T-cell (primary cell): ENCODE measurements at regions not wholly inside any gene's neighbourhood (a gene's known extent, or its start where the extent isn't known, plus 50 kb on each side); places are given as distances from the start of the nearest gene placed in this dataset.
"Not testable (repeated sequence)": the region's sequence is repeated elsewhere in the genome, so short reads cannot be mapped to it uniquely, and the experiment has no call there.

ENCODE experiments used
- ATAC-seq, 4 experiments: fragments of 200-7000 bp in 3 of 4; fragments of 150-1000 bp in 1 of 4; cut with Tn5 transposase; replicated peaks in 1 of 4; 1 replicate in 3 of 4; 2 replicates in 1 of 4; pipeline ENCODE4 v1.10.0; 2021; ENCODE audit warnings: moderate library complexity in 3 of 4, mild to moderate bottlenecking in 2 of 4, moderate number of reproducible peaks in 1 of 4
- CTCF ChIA-PET, 2 donors: fragments of 300-600 bp; sonication (Branson Sonifier 250); formaldehyde crosslinking; loops; one replicate each; lab custom pipeline; 2022; ENCODE audit warnings: antibody characterized with exemption in 2 of 2; lab: Charles Lee
- POLR2A ChIA-PET, 2 donors: fragments of 300-600 bp; sonication (Branson Sonifier 250); formaldehyde crosslinking; loops; one replicate each; lab custom pipeline; 2022; ENCODE audit warnings: antibody characterized with exemption in 2 of 2; lab: Charles Lee
- DNase-seq, 35 experiments: peaks; one replicate each; pipeline versions ENCODE4 v3.0.0 to v3.0.0-alpha.2; 2013 to 2023
- H3K27ac ChIP-seq: one replicate; pipeline ENCODE4 v1.5.1; 2013; ENCODE audit warnings: low read length
- H3K27me3 ChIP-seq, 2 experiments: replicated peaks in 1 of 2; 1 replicate in 1 of 2; 2 replicates in 1 of 2; pipeline versions ENCODE4 v1.6.1 to v1.7.0; 2013; ENCODE audit warnings: low read length in 1 of 2, mixed read lengths in 1 of 2; ENCODE audit not compliant: control insufficient read depth in 2 of 2, insufficient read depth in 2 of 2; ENCODE audit errors: extremely low read depth in 1 of 2
- H3K36me3 ChIP-seq, 2 donors: 1 replicate in 1 of 2; 2 replicates in 1 of 2; pipeline versions ENCODE4 v1.6.1 to v1.7.0; 2013; ENCODE audit warnings: low read length in 1 of 2; ENCODE audit not compliant: control insufficient read depth in 2 of 2, insufficient read depth in 1 of 2; ENCODE audit errors: extremely low read depth in 1 of 2
- H3K4me1 ChIP-seq, 2 experiments: 1 replicate in 1 of 2; 2 replicates in 1 of 2; pipeline versions ENCODE4 v1.6.1 to v1.7.0; 2013; ENCODE audit warnings: low read length in 2 of 2, mixed read lengths in 1 of 2; ENCODE audit not compliant: insufficient read depth in 2 of 2, control insufficient read depth in 1 of 2; ENCODE audit errors: extremely low read depth in 1 of 2
- H3K4me3 ChIP-seq, 2 donors: 1 replicate in 1 of 2; 2 replicates in 1 of 2; pipeline versions ENCODE4 v1.5.1 to v1.7.0; 2013; ENCODE audit warnings: mild to moderate bottlenecking in 2 of 2, low read length in 1 of 2, moderate library complexity in 1 of 2; ENCODE audit not compliant: control insufficient read depth in 1 of 2; ENCODE audit errors: extremely low read depth in 1 of 2
- H3K9me3 ChIP-seq: 2 replicates; pipeline ENCODE4 v1.7.0; 2013
- H3K27ac Mint-ChIP-seq, 2 donors: one replicate each; pipeline ENCODE4 v1.8.0; 2020 to 2021; ENCODE audit warnings: mild to moderate bottlenecking in 2 of 2, mixed read lengths in 2 of 2
- H3K27me3 Mint-ChIP-seq, 2 donors: one replicate each; pipeline ENCODE4 v1.8.0; 2021 to 2022; ENCODE audit warnings: mixed read lengths in 2 of 2
- H3K36me3 Mint-ChIP-seq: one replicate; pipeline ENCODE4 v1.8.0; 2021; ENCODE audit warnings: mixed read lengths
- H3K4me1 Mint-ChIP-seq, 3 donors: one replicate each; pipeline ENCODE4 v1.8.0; 2020 to 2022; ENCODE audit warnings: mixed read lengths in 3 of 3, mild to moderate bottlenecking in 1 of 3
- H3K4me3 Mint-ChIP-seq, 3 donors: one replicate each; pipeline ENCODE4 v1.8.0; 2020 to 2022; ENCODE audit warnings: mild to moderate bottlenecking in 3 of 3, mixed read lengths in 3 of 3, moderate library complexity in 3 of 3
- H3K9me3 Mint-ChIP-seq, 3 donors: one replicate each; pipeline ENCODE4 v1.8.0; 2020 to 2022; ENCODE audit warnings: mixed read lengths in 3 of 3
- WGBS: methylation state at CpG from one replicate; pipeline ENCODE4 v1.1.5; 2013; ENCODE audit warnings: missing lambda C conversion rate; ENCODE audit not compliant: insufficient coverage; 5-methylcytosine and 5-hydroxymethylcytosine counted together

- Histone ChIP-seq H3K4me1 (peaks cover 0 to 15% of the 10 kb centered on the region in 2 experiments), H3K4me3 (no peak overlapping the region), H3K36me3 (no peaks in the 10 kb centered on the region), H3K27ac (no peak overlapping the region), H3K9me3 (no peaks in the 10 kb centered on the region), H3K27me3 (peaks cover 0 to 78% of the 10 kb centered on the region in 2 experiments)
- Mint-ChIP-seq H3K27ac (no peak overlapping the region), H3K9me3 (no peaks in the 10 kb centered on the region), H3K4me1 (peaks cover 0 to 7% (median 6%) of the 10 kb centered on the region in 3 donors), H3K36me3 (no peaks in the 10 kb centered on the region), H3K4me3 (no peak overlapping the region), H3K27me3 (peaks cover 35 to 61% of the 10 kb centered on the region in 2 donors)
- POLR2A ChIA-PET, result no interaction called here
- CTCF ChIA-PET, result interaction anchor here in 1 of 2 donors (0.6 kb wide), 1 partner anchor 16 kb away, joined by 3 read pairs; no protein-coding TSS in a partner anchor
- no peak for DNase-seq
- WGBS, result 65% methylated on average over 8 of the region's 13 CpGs
- no peak for ATAC-seq
These were observed 131.2 kb upstream of the LPCAT1 start for GRCh38 chr5:1654786-1655495.

GRCh38 chr5:1653698-1654651, 130.2 kb upstream of the LPCAT1 start:
- CTCF ChIA-PET, result interaction anchor here in 1 of 2 donors (0.6 to 1.4 kb wide), 2 partner anchors 17 to 274 kb away, joined by 3 to 5 read pairs; no protein-coding TSS in a partner anchor
- H3K36me3 Mint-ChIP-seq, result not testable (repeated sequence)
- 8% methylated on average over 25 of the region's 60 CpGs for WGBS

GRCh38 chr5:1652873-1653697, 129.3 kb upstream of the LPCAT1 start:
- Mint-ChIP-seq H3K27me3 (peaks cover 31 to 66% of the 10 kb centered on the region in 2 donors), H3K27ac (no peak overlapping the region), H3K4me1 (peaks cover 0 to 7% (median 6%) of the 10 kb centered on the region in 3 donors), H3K9me3 (no peaks in the 10 kb centered on the region), H3K4me3 (peak overlapping the region; percentile 17 to 61 (median 28)), H3K36me3 (no peaks in the 10 kb centered on the region)
- Histone ChIP-seq H3K4me1 (peaks cover 0 to 15% of the 10 kb centered on the region in 2 experiments), H3K9me3 (no peaks in the 10 kb centered on the region), H3K27me3 (peaks cover 0 to 70% of the 10 kb centered on the region in 2 experiments), H3K36me3 (no peaks in the 10 kb centered on the region), H3K4me3 (peak overlapping the region in 1 of 2 donors; percentile 21), H3K27ac (no peak overlapping the region)
- ChIA-PET CTCF (interaction anchor here (0.6 to 1.4 kb wide), 3 partner anchors 69 to 273 kb away, joined by 3 to 5 read pairs (median 3); no protein-coding TSS in a partner anchor), POLR2A (no interaction called here)
- ATAC-seq, result peak; percentile 61 to 70 (median 65)
- WGBS, result 18% methylated on average over 25 of the region's 35 CpGs
- DNase-seq, result peak in 4 of 35 experiments; percentile 11 to 22 (median 21)

More at GRCh38 chr5:1653698-1654651, 130.2 kb upstream of the LPCAT1 start:
- Histone ChIP-seq H3K4me3 (peak overlapping the region in 1 of 2 donors; percentile 21), H3K27me3 (peaks cover 0 to 70% of the 10 kb centered on the region in 2 experiments), H3K4me1 (peaks cover 0 to 15% of the 10 kb centered on the region in 2 experiments)
- H3K27ac ChIP-seq, H3K9me3 Mint-ChIP-seq, H3K9me3 ChIP-seq, H3K36me3 ChIP-seq, H3K27ac Mint-ChIP-seq, POLR2A ChIA-PET, H3K4me1 Mint-ChIP-seq: not testable (repeated sequence)
- H3K27me3 Mint-ChIP-seq, result peaks cover 38 to 68% of the 10 kb centered on the region in 2 donors
- H3K4me3 Mint-ChIP-seq, result peak overlapping the region; percentile 17 to 61 (median 28)
- DNase-seq (peak in 13 of 35 experiments; percentile 16 to 53 (median 34)), ATAC-seq (peak; percentile 92 to 97 (median 94))

- H3K4me1 Mint-ChIP-seq, result peaks cover 0 to 7% (median 6%) of the 10 kb centered on the region in 3 donors
These were observed 128.5 kb upstream of the LPCAT1 start for GRCh38 chr5:1651971-1652872.

GRCh38 chr5:1651250-1651649, 127.5 kb upstream of the LPCAT1 start:
- Mint-ChIP-seq H3K36me3 (no peaks in the 10 kb centered on the region), H3K9me3 (no peaks in the 10 kb centered on the region), H3K27ac (no peak overlapping the region), H3K27me3 (peaks cover 26 to 63% of the 10 kb centered on the region in 2 donors), H3K4me3 (no peak overlapping the region), H3K4me1 (peaks cover 0 to 7% (median 6%) of the 10 kb centered on the region in 3 donors)
- no peaks in the 10 kb centered on the region for H3K9me3 ChIP-seq
- ChIA-PET CTCF (no interaction called here), POLR2A (no interaction called here)
- ATAC-seq (no peak), DNase-seq (no peak)
- H3K27me3 ChIP-seq, result peaks cover 0 to 59% of the 10 kb centered on the region in 2 experiments
- no peaks in the 10 kb centered on the region for H3K36me3 ChIP-seq
- H3K4me1 ChIP-seq, result peaks cover 0 to 15% of the 10 kb centered on the region in 2 experiments
- H3K27ac ChIP-seq, result no peak overlapping the region
- 71% methylated on average over 2 of the region's 6 CpGs for WGBS
- H3K4me3 ChIP-seq, result no peak overlapping the region

More at GRCh38 chr5:1651971-1652872, 128.5 kb upstream of the LPCAT1 start:
- no peaks in the 10 kb centered on the region for H3K36me3 ChIP-seq
- H3K9me3 ChIP-seq, result no peaks in the 10 kb centered on the region
- peaks cover 0 to 15% of the 10 kb centered on the region in 2 experiments for H3K4me1 ChIP-seq
- WGBS, result 56% methylated on average over 8 of the region's 13 CpGs
- no peak for DNase-seq
- peaks cover 0 to 68% of the 10 kb centered on the region in 2 experiments for H3K27me3 ChIP-seq
- no peak overlapping the region for H3K27ac Mint-ChIP-seq
- no peak overlapping the region for H3K27ac ChIP-seq
- CTCF ChIA-PET, result interaction anchor here in 1 of 2 donors (0.6 to 1.4 kb wide), 2 partner anchors 70 to 272 kb away, joined by 3 to 5 read pairs; no protein-coding TSS in a partner anchor
- no peak overlapping the region for H3K4me3 ChIP-seq
- POLR2A ChIA-PET, result no interaction called here
- no peaks in the 10 kb centered on the region for H3K36me3 Mint-ChIP-seq
- H3K4me3 Mint-ChIP-seq, result peak overlapping the region in 1 of 3 donors; percentile 30
- H3K9me3 Mint-ChIP-seq, result no peaks in the 10 kb centered on the region
- peaks cover 27 to 66% of the 10 kb centered on the region in 2 donors for H3K27me3 Mint-ChIP-seq
- ATAC-seq, result no peak
